Astrocyte (in vitro differentiated cells and primary cell): ENCODE measurements at regions not wholly inside any gene's neighbourhood (a gene's known extent, or its start where the extent isn't known, plus 50 kb on each side); places are given as distances from the start of the nearest gene placed in this dataset.
A peak's percentile ranks its signal among the peaks of the same experiment; 100 is the strongest.

Experiments used
- DNase-seq: peaks from one replicate; pipeline ENCODE4 v3.0.0-alpha.2; 2010; ENCODE audit warnings: low read depth
- FAIRE-seq: peaks from 2 replicates; lab custom pipeline; 2011; peaks lifted over from hg19 to GRCh38; lab: Jason Lieb, UNC
- H2AFZ ChIP-seq: 2 replicates; pipeline ENCODE4 v1.6.0; 2012; ENCODE audit warnings: low read depth, low read length, inconsistent platforms
- H3K27ac ChIP-seq: 2 replicates; pipeline ENCODE4 v1.5.1; 2011; ENCODE audit warnings: low read depth, low read length, inconsistent platforms
- H3K27me3 ChIP-seq: 2 replicates; pipeline ENCODE4 v1.6.0; 2011; ENCODE audit warnings: low read length, inconsistent platforms; ENCODE audit not compliant: insufficient read depth
- H3K36me3 ChIP-seq: 2 replicates; pipeline ENCODE4 v1.5.1; 2011; ENCODE audit warnings: low read length, inconsistent platforms; ENCODE audit not compliant: insufficient read depth
- H3K4me1 ChIP-seq: 2 replicates; pipeline ENCODE4 v1.5.1; 2011; ENCODE audit warnings: low read length, inconsistent platforms; ENCODE audit not compliant: insufficient read depth
- H3K4me2 ChIP-seq: 2 replicates; pipeline ENCODE4 v1.6.0; 2012; ENCODE audit warnings: low read length, inconsistent platforms
- H3K4me3 ChIP-seq: 2 replicates; pipeline ENCODE4 v1.5.1; 2011; ENCODE audit warnings: low read depth, mild to moderate bottlenecking, low read length, inconsistent platforms; ENCODE audit not compliant: insufficient read depth
- H3K79me2 ChIP-seq: 2 replicates; pipeline ENCODE4 v1.6.0; 2012; ENCODE audit warnings: mild to moderate bottlenecking, low read length, inconsistent platforms; ENCODE audit not compliant: insufficient read depth
- H3K9ac ChIP-seq: 2 replicates; pipeline ENCODE4 v1.6.0; 2012; ENCODE audit warnings: mild to moderate bottlenecking, low read length, inconsistent platforms
- H3K9me3 ChIP-seq: 2 replicates; pipeline ENCODE4 v1.5.1; 2012; ENCODE audit warnings: low read depth, mild to moderate bottlenecking, low read length, inconsistent platforms; ENCODE audit not compliant: insufficient read depth
- H4K20me1 ChIP-seq: 2 replicates; pipeline ENCODE4 v1.6.0; 2012; ENCODE audit warnings: low read length, inconsistent platforms; ENCODE audit not compliant: insufficient read depth
- H3K27ac Mint-ChIP-seq: one replicate; pipeline ENCODE4 v1.8.0; 2021; ENCODE audit warnings: mild to moderate bottlenecking, mixed read lengths; ENCODE audit not compliant: unreplicated experiment
- H3K27me3 Mint-ChIP-seq: one replicate; pipeline ENCODE4 v1.8.0; 2021; ENCODE audit warnings: low read depth, mixed read lengths; ENCODE audit not compliant: unreplicated experiment
- H3K36me3 Mint-ChIP-seq: one replicate; pipeline ENCODE4 v1.8.0; 2021; ENCODE audit warnings: low read depth, mixed read lengths; ENCODE audit not compliant: unreplicated experiment
- H3K4me1 Mint-ChIP-seq: one replicate; pipeline ENCODE4 v1.8.0; 2021; ENCODE audit warnings: low read depth, mixed read lengths; ENCODE audit not compliant: unreplicated experiment
- H3K4me3 Mint-ChIP-seq: one replicate; pipeline ENCODE4 v1.8.0; 2021; ENCODE audit warnings: mild to moderate bottlenecking, moderate library complexity, mixed read lengths; ENCODE audit not compliant: unreplicated experiment
- H3K9me3 Mint-ChIP-seq: one replicate; pipeline ENCODE4 v1.8.0; 2021; ENCODE audit warnings: mild to moderate bottlenecking, mixed read lengths; ENCODE audit not compliant: unreplicated experiment
- CTCF ChIP-seq: IDR thresholded peaks from 2 replicates; pipeline ENCODE4 v1.5.1; 2011; ENCODE audit warnings: low read depth, mild to moderate bottlenecking, inconsistent platforms, low read length, moderate library complexity; ENCODE audit not compliant: insufficient read depth
- EZH2 ChIP-seq: IDR thresholded peaks from 2 replicates; pipeline ENCODE4 v1.6.1; 2012; ENCODE audit warnings: mild to moderate bottlenecking, low read length, inconsistent platforms; ENCODE audit not compliant: insufficient read depth

GRCh38 chr3:197372047-197372661 is 73.7 kb upstream of the DLG1 start:
- peaks cover 4% of the 10 kb centered on the region for H3K9me3 Mint-ChIP-seq
- peaks cover 45% of the 10 kb centered on the region for H3K4me1 ChIP-seq
- no peaks in the 10 kb centered on the region for H4K20me1 ChIP-seq
- peak overlapping the region; percentile 95 for H3K27ac Mint-ChIP-seq
- H3K4me3 Mint-ChIP-seq: peak overlapping the region; percentile 12
- no peaks in the 10 kb centered on the region for H3K36me3 ChIP-seq
- no peaks in the 10 kb centered on the region for H3K9me3 ChIP-seq
- H3K36me3 Mint-ChIP-seq: no peaks in the 10 kb centered on the region
- DNase-seq: peak; percentile 98
- no peak overlapping the region for H2AFZ ChIP-seq
- H3K4me3 ChIP-seq: no peak overlapping the region
- no peaks in the 10 kb centered on the region for H3K79me2 ChIP-seq
- H3K27me3 Mint-ChIP-seq: peaks cover 4% of the 10 kb centered on the region
- no peaks in the 10 kb centered on the region for H3K27me3 ChIP-seq
- H3K4me2 ChIP-seq: peak overlapping the region; percentile 61
- TF ChIP-seq EZH2 (no peak), CTCF (no peak)
- H3K27ac ChIP-seq: peak overlapping the region; percentile 63
- H3K4me1 Mint-ChIP-seq: peaks cover 42% of the 10 kb centered on the region
- H3K9ac ChIP-seq: peak overlapping the region; percentile 64
- no peak for FAIRE-seq

GRCh38 chr3:197371591-197372046 is 73.2 kb upstream of the DLG1 start:
- no peaks in the 10 kb centered on the region for H3K9me3 ChIP-seq
- Mint-ChIP-seq H3K4me1 (peaks cover 45% of the 10 kb centered on the region), H3K27ac (peak overlapping the region; percentile 95), H3K36me3 (no peaks in the 10 kb centered on the region), H3K27me3 (peaks cover 1% of the 10 kb centered on the region), H3K9me3 (no peaks in the 10 kb centered on the region), H3K4me3 (peak overlapping the region; percentile 12)
- no peaks in the 10 kb centered on the region for H3K36me3 ChIP-seq
- no peak for FAIRE-seq
- no peak overlapping the region for H2AFZ ChIP-seq
- H3K4me3 ChIP-seq: no peak overlapping the region
- no peaks in the 10 kb centered on the region for H3K27me3 ChIP-seq
- peak; percentile 63 for DNase-seq
- no peaks in the 10 kb centered on the region for H3K79me2 ChIP-seq
- no peak for TF ChIP-seq CTCF
- no peak for TF ChIP-seq EZH2
- peak overlapping the region; percentile 64 for H3K9ac ChIP-seq
- H3K4me1 ChIP-seq: peaks cover 50% of the 10 kb centered on the region
- H4K20me1 ChIP-seq: no peaks in the 10 kb centered on the region
- H3K27ac ChIP-seq: peak overlapping the region; percentile 63
- H3K4me2 ChIP-seq: peak overlapping the region; percentile 61

- H3K79me2 ChIP-seq: no peaks in the 10 kb centered on the region
- no peak for TF ChIP-seq CTCF
- no peak for TF ChIP-seq EZH2
- Mint-ChIP-seq H3K27ac (no peak overlapping the region), H3K9me3 (no peaks in the 10 kb centered on the region), H3K4me3 (no peak overlapping the region), H3K36me3 (no peaks in the 10 kb centered on the region), H3K4me1 (peaks cover 58% of the 10 kb centered on the region), H3K27me3 (no peaks in the 10 kb centered on the region)
- no peak overlapping the region for H3K4me2 ChIP-seq
- no peaks in the 10 kb centered on the region for H3K36me3 ChIP-seq
- no peak overlapping the region for H3K9ac ChIP-seq
- H2AFZ ChIP-seq: no peak overlapping the region
- no peak overlapping the region for H3K4me3 ChIP-seq
- peaks cover 55% of the 10 kb centered on the region for H3K4me1 ChIP-seq
- no peaks in the 10 kb centered on the region for H3K27me3 ChIP-seq
- H3K27ac ChIP-seq: no peak overlapping the region
- DNase-seq (no peak), FAIRE-seq (no peak)
- H4K20me1 ChIP-seq: no peaks in the 10 kb centered on the region
- no peaks in the 10 kb centered on the region for H3K9me3 ChIP-seq
Measured at GRCh38 chr3:197369545-197369944, 71.1 kb upstream of the DLG1 start.
